GM23248 (cell line): ENCODE measurements at regions not wholly inside any gene's neighbourhood (a gene's known extent, or its start where the extent isn't known, plus 50 kb on each side); places are given as distances from the start of the nearest gene placed in this dataset.

ENCODE experiments used
- EZH2 ChIP-seq: fragments of 200-600 bp; sonication (generic); IDR thresholded peaks from 2 replicates; pipeline ENCODE4 v1.6.1; 2018; ENCODE audit warnings: antibody characterized with exemption, mild to moderate bottlenecking; ENCODE audit not compliant: insufficient read depth, poor library complexity, severe bottlenecking
- EZH2phosphoT487 ChIP-seq: fragments of 200-600 bp; sonication (generic); IDR thresholded peaks from 2 replicates; pipeline ENCODE4 v1.6.1; 2018; ENCODE audit warnings: antibody characterized with exemption, moderate library complexity, mild to moderate bottlenecking, low read depth; ENCODE audit not compliant: insufficient read depth

GRCh38 chr3:135649361-135649760, 316.2 kb upstream of the PPP2R3A start:
- no peak for TF ChIP-seq EZH2
- TF ChIP-seq EZH2phosphoT487 = no peak
